ENCODE measurements at regions not wholly inside any gene's neighbourhood (a gene's known extent, or its start where the extent isn't known, plus 50 kb on each side); places are given as distances from the start of the nearest gene placed in this dataset.

DNA sequence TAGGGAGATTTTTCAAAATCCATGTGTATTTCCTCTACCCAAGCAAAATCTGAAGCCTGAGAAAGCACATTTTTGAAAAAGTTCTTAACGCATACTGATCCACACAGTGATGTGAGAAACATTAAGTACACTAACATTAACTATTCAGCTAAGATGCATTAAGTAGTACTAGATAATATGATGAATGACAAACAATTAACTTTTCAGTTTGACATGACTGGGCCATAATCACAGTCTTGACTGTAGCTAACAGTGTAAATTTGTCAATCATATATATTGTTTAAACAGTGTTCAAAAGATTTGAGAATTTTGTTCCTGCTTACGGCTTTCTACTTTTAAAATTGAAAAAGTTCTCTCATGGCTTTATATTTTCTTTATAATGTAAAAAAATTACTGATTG lies 72.0 kb downstream of the CNTN3 start:
- TF ChIP-seq, protein P1, sequence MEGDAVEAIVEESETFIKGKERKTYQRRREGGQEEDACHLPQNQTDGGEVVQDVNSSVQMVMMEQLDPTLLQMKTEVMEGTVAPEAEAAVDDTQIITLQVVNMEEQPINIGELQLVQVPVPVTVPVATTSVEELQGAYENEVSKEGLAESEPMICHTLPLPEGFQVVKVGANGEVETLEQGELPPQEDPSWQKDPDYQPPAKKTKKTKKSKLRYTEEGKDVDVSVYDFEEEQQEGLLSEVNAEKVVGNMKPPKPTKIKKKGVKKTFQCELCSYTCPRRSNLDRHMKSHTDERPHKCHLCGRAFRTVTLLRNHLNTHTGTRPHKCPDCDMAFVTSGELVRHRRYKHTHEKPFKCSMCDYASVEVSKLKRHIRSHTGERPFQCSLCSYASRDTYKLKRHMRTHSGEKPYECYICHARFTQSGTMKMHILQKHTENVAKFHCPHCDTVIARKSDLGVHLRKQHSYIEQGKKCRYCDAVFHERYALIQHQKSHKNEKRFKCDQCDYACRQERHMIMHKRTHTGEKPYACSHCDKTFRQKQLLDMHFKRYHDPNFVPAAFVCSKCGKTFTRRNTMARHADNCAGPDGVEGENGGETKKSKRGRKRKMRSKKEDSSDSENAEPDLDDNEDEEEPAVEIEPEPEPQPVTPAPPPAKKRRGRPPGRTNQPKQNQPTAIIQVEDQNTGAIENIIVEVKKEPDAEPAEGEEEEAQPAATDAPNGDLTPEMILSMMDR (conservative IDR thresholded peaks at IDR 0.05), result no peak
- TF ChIP-seq ZFX (IDR thresholded peaks at IDR 0.05), result no peak

All from C4-2B (cell line).